OCI-LY1 (cell line): ENCODE measurements at regions not wholly inside any gene's neighbourhood (a gene's known extent, or its start where the extent isn't known, plus 50 kb on each side); places are given as distances from the start of the nearest gene placed in this dataset.
"Not testable (repeated sequence)": the region's sequence is repeated elsewhere in the genome, so short reads cannot be mapped to it uniquely, and the experiment has no call there.

Experiments used
- CTCF ChIP-seq: fragments of 200-600 bp; sonication (generic), shearing (Covaris generic); IDR thresholded peaks from 2 replicates; pipeline ENCODE4 v1.5.1; 2017; ENCODE audit warnings: mild to moderate bottlenecking, antibody characterized with exemption, low read length, moderate library complexity, mixed read lengths
- EZH2 ChIP-seq: fragments of 200-600 bp; sonication (generic), shearing (Covaris generic); IDR thresholded peaks from 2 replicates; pipeline ENCODE4 v1.8.0; 2017; ENCODE audit warnings: borderline replicate concordance, mixed run types, mild to moderate bottlenecking, antibody characterized with exemption, low read length, moderate library complexity, mixed read lengths

GRCh38 chr17:22321001-22321400 is 628.7 kb downstream of the KCNJ18 start:
- TF ChIP-seq CTCF, EZH2: not testable (repeated sequence)
